ENCODE measurements at regions not wholly inside any gene's neighbourhood (a gene's known extent, or its start where the extent isn't known, plus 50 kb on each side); places are given as distances from the start of the nearest gene placed in this dataset.

GRCh38 chr4:177159600-177159999, 150.1 kb upstream of the NEIL3 start:
- H3K4me1 ChIP-seq (ENCODE audit: insufficient read depth, low read length, poor library complexity, severe bottlenecking), result no peaks in the 10 kb centered on the region
- peaks cover 3% of the 10 kb centered on the region; the same call in 1 of the 2 replicates for H3K9me3 ChIP-seq (ENCODE audit: insufficient read depth, low read depth, low read length)
- no peak overlapping the region for H3K9ac ChIP-seq (ENCODE audit: low read depth, low read length, poor library complexity, severe bottlenecking)
- TF ChIP-seq EZH2phosphoT487 (IDR thresholded peaks at IDR 0.05; ENCODE audit: borderline replicate concordance) (no peak), CTCF (conservative IDR thresholded peaks at IDR 0.05; ENCODE audit: low read length) (no peak)
- no peaks in the 10 kb centered on the region for H3K79me2 ChIP-seq (ENCODE audit: insufficient read depth, low read length)
- H2AFZ ChIP-seq (ENCODE audit: low read length), result no peak overlapping the region
- H3K4me2 ChIP-seq (ENCODE audit: low read depth, low read length, poor library complexity, severe bottlenecking), result no peak overlapping the region
- H4K20me1 ChIP-seq (ENCODE audit: insufficient read depth, low read length, poor library complexity, severe bottlenecking), result no peaks in the 10 kb centered on the region
- no peak overlapping the region for H3K4me3 ChIP-seq (ENCODE audit: low read length, poor library complexity, severe bottlenecking)
- no peaks in the 10 kb centered on the region for H3F3A ChIP-seq (ENCODE audit: low read depth)
- no peaks in the 10 kb centered on the region for H3K9me2 ChIP-seq (replicated peaks; ENCODE audit: low read depth, low read length)
- H3K27me3 ChIP-seq (ENCODE audit: insufficient read depth, low read length, poor library complexity, severe bottlenecking), result no peaks in the 10 kb centered on the region
- H3K36me3 ChIP-seq (ENCODE audit: insufficient read depth, low read length), result no peaks in the 10 kb centered on the region

GRCh38 chr4:177161781-177162180, 147.9 kb upstream of the NEIL3 start:
- Histone ChIP-seq H3K36me3 (ENCODE audit: insufficient read depth, low read length) (no peaks in the 10 kb centered on the region), H3K27me3 (ENCODE audit: insufficient read depth, low read length, poor library complexity, severe bottlenecking) (no peaks in the 10 kb centered on the region), H2AFZ (ENCODE audit: low read length) (no peak overlapping the region), H3K79me2 (ENCODE audit: insufficient read depth, low read length) (no peaks in the 10 kb centered on the region), H3K9ac (ENCODE audit: low read depth, low read length, poor library complexity, severe bottlenecking) (no peak overlapping the region), H4K20me1 (ENCODE audit: insufficient read depth, low read length, poor library complexity, severe bottlenecking) (no peaks in the 10 kb centered on the region), H3K9me2 (replicated peaks; ENCODE audit: low read depth, low read length) (no peaks in the 10 kb centered on the region), H3K4me1 (ENCODE audit: insufficient read depth, low read length, poor library complexity, severe bottlenecking) (no peaks in the 10 kb centered on the region), H3K4me3 (ENCODE audit: low read length, poor library complexity, severe bottlenecking) (no peak overlapping the region), H3F3A (ENCODE audit: low read depth) (no peaks in the 10 kb centered on the region), H3K4me2 (ENCODE audit: low read depth, low read length, poor library complexity, severe bottlenecking) (no peak overlapping the region), H3K9me3 (ENCODE audit: insufficient read depth, low read depth, low read length) (no peaks in the 10 kb centered on the region; the same call in 1 of the 2 replicates)
- TF ChIP-seq EZH2phosphoT487 (IDR thresholded peaks at IDR 0.05; ENCODE audit: borderline replicate concordance), result no peak
- TF ChIP-seq CTCF (conservative IDR thresholded peaks at IDR 0.05; ENCODE audit: low read length), result no peak

GRCh38 chr4:177163532-177163931, 146.1 kb upstream of the NEIL3 start:
- Histone ChIP-seq H3K79me2 (ENCODE audit: insufficient read depth, low read length) (no peaks in the 10 kb centered on the region), H4K20me1 (ENCODE audit: insufficient read depth, low read length, poor library complexity, severe bottlenecking) (no peaks in the 10 kb centered on the region), H3K4me3 (ENCODE audit: low read length, poor library complexity, severe bottlenecking) (no peak overlapping the region), H3K4me1 (ENCODE audit: insufficient read depth, low read length, poor library complexity, severe bottlenecking) (no peaks in the 10 kb centered on the region), H3K9ac (ENCODE audit: low read depth, low read length, poor library complexity, severe bottlenecking) (no peak overlapping the region), H3K9me2 (replicated peaks; ENCODE audit: low read depth, low read length) (no peaks in the 10 kb centered on the region), H2AFZ (ENCODE audit: low read length) (no peak overlapping the region), H3K27me3 (ENCODE audit: insufficient read depth, low read length, poor library complexity, severe bottlenecking) (no peaks in the 10 kb centered on the region), H3K36me3 (ENCODE audit: insufficient read depth, low read length) (no peaks in the 10 kb centered on the region), H3K9me3 (ENCODE audit: insufficient read depth, low read depth, low read length) (no peaks in the 10 kb centered on the region; the same call in 1 of the 2 replicates), H3F3A (ENCODE audit: low read depth) (no peaks in the 10 kb centered on the region), H3K4me2 (ENCODE audit: low read depth, low read length, poor library complexity, severe bottlenecking) (no peak overlapping the region)
- no peak for TF ChIP-seq EZH2phosphoT487 (IDR thresholded peaks at IDR 0.05; ENCODE audit: borderline replicate concordance)
- no peak for TF ChIP-seq CTCF (conservative IDR thresholded peaks at IDR 0.05; ENCODE audit: low read length)

All from Loucy (cell line).